ENCODE measurements at regions not wholly inside any gene's neighbourhood (a gene's known extent, or its start where the extent isn't known, plus 50 kb on each side); places are given as distances from the start of the nearest gene placed in this dataset.
A peak's percentile ranks its signal among the peaks of the same experiment; 100 is the strongest.

DNA sequence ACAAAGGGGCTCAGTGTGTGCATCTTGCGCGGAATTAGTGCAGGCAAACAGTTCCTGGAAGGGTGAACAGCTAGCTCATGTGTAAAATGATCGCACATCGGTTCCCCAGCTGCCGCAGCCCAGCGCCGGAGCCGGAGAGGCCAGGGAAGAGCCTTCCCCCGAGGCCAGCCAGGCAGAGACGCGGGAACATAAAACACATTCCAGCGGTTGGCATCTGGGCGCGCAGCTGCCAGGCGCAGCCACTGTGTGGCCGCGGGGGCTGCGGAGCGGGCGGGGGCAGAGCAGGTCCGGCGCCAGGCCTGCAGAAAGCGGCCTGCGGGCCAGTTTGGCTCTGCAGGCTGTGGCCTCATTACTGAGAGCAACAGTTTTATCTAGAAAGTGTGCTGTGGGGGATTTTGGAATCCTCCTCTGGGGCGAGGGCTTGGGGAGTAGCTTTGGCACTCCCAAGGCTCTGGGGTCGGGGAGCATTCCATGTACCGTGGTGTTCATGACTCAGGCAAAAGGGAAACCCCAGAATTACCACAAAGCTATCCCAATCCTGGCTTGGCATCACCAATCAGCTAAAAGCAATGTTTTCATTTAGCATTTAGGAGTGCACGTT lies 74.3 kb downstream of the SAMD9 start:
- Histone ChIP-seq H3K27me3 (peaks cover 0 to 4% (median 0%) of the 10 kb centered on the region in 4 donors), H3K36me3 (no peaks in the 10 kb centered on the region), H3K27ac (no peak overlapping the region), H3K4me3 (peak overlapping the region; percentile 6 to 60 (median 26)), H3K4me1 (peaks cover 0 to 9% (median 5%) of the 10 kb centered on the region in 3 donors), H3K9me3 (no peaks in the 10 kb centered on the region)
- intact Hi-C loops (cut with DNase I) = loop anchor here (10.0 kb wide), 1 partner anchor 429 kb away; no protein-coding TSS in a partner anchor
- TF ChIP-seq CTCF (IDR thresholded peaks at IDR 0.05) (no peak), POLR2A (IDR thresholded peaks at IDR 0.05) (no peak)
- no peak for DNase-seq
- WGBS, 2 donors = 17 to 23% methylated on average over 15 to 24 of the region's 28 CpGs

DNA sequence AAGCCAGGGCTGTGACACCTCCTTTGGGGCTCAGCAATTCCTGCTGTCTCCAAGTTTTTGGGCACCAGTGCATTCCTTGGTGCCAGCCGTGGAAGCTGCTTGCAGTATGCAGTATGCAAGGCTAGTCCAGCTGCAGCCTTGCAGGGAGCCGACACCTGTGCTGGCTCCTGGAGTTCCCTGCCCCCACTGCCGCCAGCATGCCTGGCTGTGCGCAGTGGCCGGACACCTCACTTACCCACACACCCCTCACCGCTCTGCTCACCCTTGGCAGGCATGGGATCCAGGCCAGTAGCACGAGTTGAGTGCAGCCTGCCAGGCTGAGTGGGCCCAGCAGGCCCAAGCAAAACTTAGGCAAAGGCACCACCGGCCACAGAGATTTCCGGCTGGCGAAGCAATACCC lies 77.4 kb downstream of the SAMD9 start:
- 73 to 92% methylated on average over 2 to 5 of the region's 10 CpGs for WGBS, 2 donors
- H3K27ac ChIP-seq = no peak overlapping the region
- no peaks in the 10 kb centered on the region for H3K9me3 ChIP-seq
- intact Hi-C loops (cut with DNase I) = loop anchor here (10.0 kb wide), 1 partner anchor 426 kb away; no protein-coding TSS in a partner anchor
- peaks cover 0 to 4% (median 0%) of the 10 kb centered on the region in 4 donors for H3K27me3 ChIP-seq
- TF ChIP-seq CTCF (IDR thresholded peaks at IDR 0.05) = no peak
- TF ChIP-seq POLR2A (IDR thresholded peaks at IDR 0.05) = no peak
- no peak for DNase-seq
- H3K4me3 ChIP-seq = no peak overlapping the region
- H3K4me1 ChIP-seq = peaks cover 0 to 9% (median 5%) of the 10 kb centered on the region in 3 donors
- H3K36me3 ChIP-seq = no peaks in the 10 kb centered on the region

DNA sequence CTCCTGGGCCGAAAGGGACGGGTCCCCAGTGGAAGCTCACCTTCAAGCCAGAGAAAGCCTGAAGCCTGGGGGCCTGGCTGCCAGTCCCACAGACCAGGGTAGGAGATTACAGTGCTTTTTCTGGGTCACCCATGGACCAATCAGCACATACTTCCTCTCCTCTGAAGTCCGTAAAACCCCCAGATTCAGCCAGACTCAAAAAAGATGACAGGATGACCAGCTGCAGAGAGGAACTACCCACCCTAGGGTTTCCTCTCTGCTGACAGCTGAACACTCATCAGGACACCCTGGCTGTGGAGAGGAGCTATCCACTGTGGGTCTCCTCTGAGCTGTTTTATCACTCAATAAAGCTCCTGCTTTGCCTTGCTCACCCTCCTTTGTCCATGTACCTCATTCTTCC lies 78.0 kb downstream of the SAMD9 start:
- no peak for TF ChIP-seq CTCF (IDR thresholded peaks at IDR 0.05)
- no peak for TF ChIP-seq POLR2A (IDR thresholded peaks at IDR 0.05)
- Histone ChIP-seq H3K9me3 (no peaks in the 10 kb centered on the region), H3K27me3 (peaks cover 0 to 4% (median 0%) of the 10 kb centered on the region in 4 donors), H3K4me1 (peaks cover 0 to 9% (median 5%) of the 10 kb centered on the region in 3 donors), H3K36me3 (no peaks in the 10 kb centered on the region), H3K4me3 (no peak overlapping the region), H3K27ac (no peak overlapping the region)
- intact Hi-C loops (cut with DNase I) = loop anchor here (10.0 kb wide), 1 partner anchor 425 kb away; no protein-coding TSS in a partner anchor
- no peak for DNase-seq
- 80% methylated on average over 1 of the region's 3 CpGs; no CpG with 5 or more reads in 1 of the 2 donors for WGBS, 2 donors

- intact Hi-C loops (cut with DNase I) = no loop called here
- Histone ChIP-seq H3K4me1 (peaks cover 0 to 9% (median 5%) of the 10 kb centered on the region in 3 donors), H3K36me3 (no peaks in the 10 kb centered on the region), H3K9me3 (no peaks in the 10 kb centered on the region), H3K27ac (no peak overlapping the region), H3K4me3 (no peak overlapping the region), H3K27me3 (peaks cover 0 to 4% (median 0%) of the 10 kb centered on the region in 4 donors)
- WGBS, 2 donors = 89 to 100% methylated on average over 1 of the region's 3 CpGs
- TF ChIP-seq CTCF (IDR thresholded peaks at IDR 0.05) (no peak), POLR2A (IDR thresholded peaks at IDR 0.05) (no peak)
- no peak for DNase-seq
These were observed 78.5 kb downstream of the SAMD9 start for GRCh38 chr7:93039282-93039681.

GRCh38 chr7:93036807-93037206 lies 81.0 kb downstream of the SAMD9 start:
- peaks cover 0 to under 1% (median 0%) of the 10 kb centered on the region in 3 donors for H3K9me3 ChIP-seq
- no peak for DNase-seq
- intact Hi-C loops (cut with DNase I) = no loop called here
- H3K27me3 ChIP-seq = peaks cover 0 to 4% (median 0%) of the 10 kb centered on the region in 4 donors
- no peak overlapping the region for H3K27ac ChIP-seq
- H3K4me1 ChIP-seq = no peaks in the 10 kb centered on the region
- TF ChIP-seq POLR2A (IDR thresholded peaks at IDR 0.05) = no peak
- no peak for TF ChIP-seq CTCF (IDR thresholded peaks at IDR 0.05)
- H3K4me3 ChIP-seq = no peak overlapping the region
- WGBS, 2 donors = 33 to 46% methylated on average over 2 of the region's 2 CpGs
- no peaks in the 10 kb centered on the region for H3K36me3 ChIP-seq
